VCaP (cell line): ENCODE measurements at regions not wholly inside any gene's neighbourhood (a gene's known extent, or its start where the extent isn't known, plus 50 kb on each side); places are given as distances from the start of the nearest gene placed in this dataset.
"Not testable (repeated sequence)": the region's sequence is repeated elsewhere in the genome, so short reads cannot be mapped to it uniquely, and the experiment has no call there.

ENCODE experiments used
- H3K27ac ChIP-seq: fragments of 450-650 bp; 2 replicates; pipeline ENCODE4 v1.5.1; 2017
- CTCF ChIP-seq: fragments of 450-650 bp; conservative IDR thresholded peaks from 2 replicates; pipeline ENCODE4 v1.5.1; 2017; ENCODE audit warnings: mild to moderate bottlenecking, moderate library complexity

GRCh38 chr20:57108742-57109570, 157.5 kb downstream of the BMP7 start:
- no peak for TF ChIP-seq CTCF
- no peak overlapping the region for H3K27ac ChIP-seq

GRCh38 chr20:57109571-57109953, 156.9 kb downstream of the BMP7 start:
- H3K27ac ChIP-seq, result no peak overlapping the region
- no peak for TF ChIP-seq CTCF

GRCh38 chr20:57110121-57111027, 156.1 kb downstream of the BMP7 start:
- H3K27ac ChIP-seq, result not testable (repeated sequence)

- H3K27ac ChIP-seq, result no peak overlapping the region
These were observed 155.4 kb downstream of the BMP7 start for GRCh38 chr20:57111028-57111373.

GRCh38 chr20:57112448-57112847, 154.0 kb downstream of the BMP7 start:
- TF ChIP-seq CTCF, result no peak
- H3K27ac ChIP-seq, result no peak overlapping the region

More at GRCh38 chr20:57111028-57111373, 155.4 kb downstream of the BMP7 start:
- no peak for TF ChIP-seq CTCF

GRCh38 chr20:57114290-57115005, 152.0 kb downstream of the BMP7 start:
- no peak overlapping the region for H3K27ac ChIP-seq
- no peak for TF ChIP-seq CTCF

GRCh38 chr20:57117296-57117695, 149.1 kb downstream of the BMP7 start:
- H3K27ac ChIP-seq, result no peak overlapping the region
- TF ChIP-seq CTCF, result no peak
